Neural progenitor cell (in vitro differentiated cells): ENCODE measurements at regions not wholly inside any gene's neighbourhood (a gene's known extent, or its start where the extent isn't known, plus 50 kb on each side); places are given as distances from the start of the nearest gene placed in this dataset.

ENCODE experiments used
- CTCF ChIP-seq: fragments of 200-600 bp; sonication (generic); IDR thresholded peaks from 2 replicates; pipeline ENCODE4 v1.5.1; 2017; ENCODE audit warnings: antibody characterized with exemption, mild to moderate bottlenecking
- EZH2 ChIP-seq: fragments of 200-600 bp; sonication (generic); IDR thresholded peaks from 2 replicates; pipeline ENCODE4 v1.6.1; 2017; ENCODE audit warnings: antibody characterized with exemption, mild to moderate bottlenecking, moderate library complexity

GRCh38 chr3:43921056-43921648 is 230.4 kb downstream of the ABHD5 start:
- TF ChIP-seq EZH2 (no peak), CTCF (no peak)
